Stimulated activated CD4-positive, alpha-beta T cell treated with anti-CD3 and anti-CD28 coated beads, Interleukin-2, amount 100 ng/mL, for 4 hours (primary cell): ENCODE measurements at regions not wholly inside any gene's neighbourhood (a gene's known extent, or its start where the extent isn't known, plus 50 kb on each side); places are given as distances from the start of the nearest gene placed in this dataset.
"Not testable (repeated sequence)": the region's sequence is repeated elsewhere in the genome, so short reads cannot be mapped to it uniquely, and the experiment has no call there.

Source experiments
- DNase-seq: peaks from one replicate; pipeline ENCODE4 v3.0.0-alpha.2; 2020; ENCODE audit warnings: low read depth

DNA sequence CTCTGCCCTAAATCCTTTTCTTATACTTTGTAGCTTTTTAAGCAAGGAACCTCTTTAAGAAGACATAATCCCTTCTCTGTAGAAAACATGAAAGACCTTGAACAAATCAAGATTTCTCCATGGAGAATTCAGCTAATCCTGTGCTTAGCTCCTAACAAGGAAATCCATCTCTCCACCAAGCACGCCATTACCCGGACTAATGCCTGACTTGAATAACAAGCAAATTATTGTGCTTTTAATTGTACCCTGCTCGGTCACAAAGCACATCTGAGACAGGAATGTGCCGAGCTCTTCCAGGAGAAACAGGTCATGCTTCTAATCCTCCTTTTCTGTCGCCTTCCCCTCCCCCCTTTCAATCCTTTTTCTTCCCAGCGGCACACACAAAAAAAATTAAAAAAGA lies 141.3 kb downstream of the PSAT1 start:
- no peak for DNase-seq

- DNase-seq, result no peak
These were observed 141.9 kb downstream of the PSAT1 start for GRCh38 chr9:78438780-78439179.

GRCh38 chr9:78439190-78439865 lies 142.4 kb downstream of the PSAT1 start:
- DNase-seq, result peak; percentile 35

- DNase-seq, result no peak
These were observed 143.2 kb downstream of the PSAT1 start for GRCh38 chr9:78439866-78440830.

GRCh38 chr9:78441396-78441795 lies 144.5 kb downstream of the PSAT1 start:
- no peak for DNase-seq

GRCh38 chr9:78441822-78442431 lies 145.0 kb downstream of the PSAT1 start:
- no peak for DNase-seq

DNA sequence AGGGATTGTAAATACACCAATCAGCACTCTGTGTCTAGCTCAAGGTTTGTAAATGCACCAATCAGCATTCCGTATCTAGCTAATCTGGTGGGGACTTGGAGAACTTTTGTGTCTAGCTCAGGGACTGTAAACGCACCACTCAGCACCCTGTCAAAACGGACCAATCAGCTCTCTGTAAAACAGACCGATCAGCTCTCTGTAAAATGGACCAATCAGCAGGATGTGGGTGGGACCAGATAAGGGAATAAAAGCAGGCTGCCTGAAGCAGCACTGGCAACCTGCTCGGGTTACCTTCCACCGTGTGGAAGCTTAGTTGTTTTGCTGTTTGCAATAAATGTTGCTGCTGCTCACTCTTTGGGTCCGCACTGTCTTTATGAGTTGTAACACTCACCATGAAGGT lies 145.7 kb downstream of the PSAT1 start:
- not testable (repeated sequence) for DNase-seq

DNA sequence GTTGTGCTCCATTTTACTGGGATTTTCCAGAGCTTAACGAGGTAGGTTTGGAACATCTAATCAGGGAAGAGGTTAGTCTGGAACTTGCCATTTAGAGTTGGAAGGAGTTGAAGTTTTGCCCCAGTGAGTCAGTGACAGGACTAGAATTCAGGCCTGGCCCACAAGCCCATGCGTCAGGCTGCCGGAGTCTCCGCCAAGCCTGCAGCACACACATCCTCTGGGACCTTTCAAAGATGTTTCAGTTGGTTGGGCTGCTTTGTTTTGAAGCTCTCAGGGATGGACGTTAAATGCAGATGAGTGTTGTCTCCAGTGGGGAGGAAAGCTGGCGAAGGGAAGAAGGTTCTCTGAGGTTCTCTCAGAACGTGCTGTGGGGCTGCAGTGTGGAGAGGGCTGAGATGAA lies 147.0 kb downstream of the PSAT1 start:
- DNase-seq, result no peak

DNA sequence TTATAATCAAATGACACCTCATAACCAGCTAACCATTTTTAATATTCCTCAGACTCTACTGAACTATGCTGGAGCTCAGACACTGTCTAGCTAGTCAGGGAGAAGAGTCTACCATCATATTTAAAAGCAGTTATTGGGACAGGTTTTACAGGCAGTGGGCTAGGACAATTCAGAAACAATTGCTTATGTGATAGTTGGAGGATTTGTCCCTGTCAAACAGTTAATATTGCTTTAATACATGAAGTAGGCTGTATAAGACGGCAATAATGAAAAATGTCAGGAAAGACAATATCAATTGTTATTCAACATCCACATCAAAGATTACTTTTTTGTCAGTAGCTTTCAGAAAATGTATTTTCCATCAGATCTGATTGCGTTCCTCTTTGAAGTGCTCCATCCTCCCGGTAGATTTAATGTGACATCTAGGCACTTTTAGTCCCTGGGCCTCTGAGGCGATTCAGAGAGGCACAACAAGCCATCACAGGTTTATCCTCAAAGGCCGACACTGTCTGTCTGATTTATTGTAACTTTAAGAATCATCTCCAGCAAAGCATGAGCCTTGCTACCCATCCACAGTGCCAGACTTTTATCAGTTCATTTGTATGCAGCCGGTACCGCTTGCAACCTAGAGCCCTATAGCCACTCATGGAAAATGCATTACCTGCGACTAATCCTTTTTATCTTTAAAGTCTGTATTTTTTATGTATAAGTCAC lies 152.2 kb downstream of the PSAT1 start:
- no peak for DNase-seq

- DNase-seq, result no peak
These were observed 156.5 kb downstream of the PSAT1 start for GRCh38 chr9:78453450-78453849.

- no peak for DNase-seq
These were observed 165.7 kb downstream of the PSAT1 start for GRCh38 chr9:78462611-78463010.

- no peak for DNase-seq
These were observed 166.8 kb downstream of the PSAT1 start for GRCh38 chr9:78463750-78464149.

- no peak for DNase-seq
These were observed 171.3 kb downstream of the PSAT1 start for GRCh38 chr9:78468231-78468630.

DNA sequence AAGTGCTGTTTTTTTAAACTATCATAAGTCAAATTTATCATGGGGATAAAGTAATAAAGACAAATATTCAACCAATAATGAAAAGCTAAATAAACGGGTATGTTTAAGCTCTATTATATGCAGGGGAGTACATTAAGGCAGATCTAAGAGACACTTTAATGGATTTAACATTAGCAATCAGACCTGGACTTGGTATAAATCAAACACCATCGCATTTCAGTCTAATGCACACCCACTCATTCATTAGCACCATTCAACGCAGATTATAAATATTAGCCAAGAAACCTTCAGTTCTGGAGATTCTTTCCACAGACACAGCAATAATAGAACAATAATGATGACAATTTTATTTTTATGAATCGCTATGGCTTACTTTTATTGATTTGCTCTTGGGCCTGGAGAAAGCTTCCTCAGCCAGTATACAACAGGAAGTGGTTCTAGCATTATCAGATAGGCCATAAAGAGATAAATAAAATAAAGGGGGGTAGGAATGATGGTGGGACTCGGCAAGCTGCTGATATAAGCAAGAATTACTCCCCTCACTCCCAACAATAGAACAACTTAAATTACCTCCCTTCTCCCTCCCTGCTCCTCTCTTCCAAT lies 172.2 kb downstream of the PSAT1 start:
- DNase-seq, result no peak

GRCh38 chr9:78470216-78470615 lies 173.3 kb downstream of the PSAT1 start:
- DNase-seq, result no peak

DNA sequence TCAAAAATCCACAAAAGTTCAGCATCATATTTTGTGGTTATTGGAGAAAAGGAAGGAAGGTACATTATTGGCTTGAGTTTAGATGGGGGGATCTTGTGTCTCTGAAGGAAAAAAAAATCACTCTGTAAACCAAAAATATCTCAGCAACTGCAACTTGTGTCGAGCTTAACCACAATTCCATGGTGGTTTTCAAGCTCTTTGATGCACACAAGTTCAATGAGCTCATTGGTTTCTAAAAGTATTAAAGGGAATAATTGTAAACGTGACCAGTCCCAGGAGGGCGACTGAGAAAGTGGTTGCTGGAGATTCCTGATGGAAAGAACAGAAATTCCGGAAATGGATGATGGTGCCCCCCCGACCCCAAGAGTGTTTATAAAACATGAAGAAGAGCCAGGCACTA lies 173.8 kb downstream of the PSAT1 start:
- DNase-seq, result no peak

DNA sequence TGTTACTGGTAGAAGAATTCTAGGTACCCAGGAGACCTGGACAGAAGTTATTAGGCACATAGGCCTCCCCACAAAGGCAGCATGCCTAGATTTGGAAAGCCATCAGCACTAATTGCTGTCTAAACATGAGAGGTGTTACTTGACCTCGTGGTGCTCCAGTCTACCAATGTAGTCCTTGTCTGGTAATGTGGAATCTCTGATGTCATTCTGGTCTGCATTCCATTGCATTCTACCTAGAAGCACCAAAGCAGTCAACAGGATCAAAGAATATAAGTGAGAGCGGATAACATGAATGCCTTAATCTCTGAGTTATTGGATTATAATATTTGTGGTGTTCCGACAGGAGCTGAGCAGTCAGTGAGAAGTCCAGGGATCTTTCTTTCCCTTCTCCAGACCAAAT lies 175.2 kb downstream of the PSAT1 start:
- no peak for DNase-seq

DNA sequence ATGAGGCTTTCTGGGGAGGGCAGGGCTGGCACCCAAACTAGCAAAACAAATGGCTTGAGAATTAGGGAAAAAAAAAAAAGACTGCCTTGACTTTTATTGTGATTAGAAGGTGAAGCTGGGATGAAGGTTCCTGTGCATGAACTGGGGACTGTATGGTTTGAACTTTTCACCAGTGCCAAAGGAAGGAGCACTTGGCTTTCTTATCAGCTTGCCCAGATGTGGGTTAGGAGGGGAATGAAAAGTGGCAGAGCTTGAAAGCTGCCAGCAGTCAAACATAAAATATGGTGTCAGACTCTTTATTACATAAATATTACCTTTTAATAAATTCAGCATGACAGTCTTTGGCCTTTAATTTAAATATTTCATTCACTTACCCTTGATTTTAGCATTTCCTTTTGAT lies 182.5 kb downstream of the PSAT1 start:
- DNase-seq, result no peak

- DNase-seq, result no peak
These were observed 189.7 kb downstream of the PSAT1 start for GRCh38 chr9:78486661-78487060.

GRCh38 chr9:78490231-78490630 lies 193.3 kb downstream of the PSAT1 start:
- DNase-seq, result no peak

GRCh38 chr9:78491402-78491801 lies 194.5 kb downstream of the PSAT1 start:
- DNase-seq, result no peak
